NCI-H2196 (cell line): ENCODE measurements at regions not wholly inside any gene's neighbourhood (a gene's known extent, or its start where the extent isn't known, plus 50 kb on each side); places are given as distances from the start of the nearest gene placed in this dataset.
"Not testable (repeated sequence)": the region's sequence is repeated elsewhere in the genome, so short reads cannot be mapped to it uniquely, and the experiment has no call there.

Source experiments
- DNase-seq: peaks from one replicate; lab custom pipeline; 2025; ENCODE audit not compliant: unreplicated experiment; lab: John Stamatoyannopoulos, UW

- no peak for DNase-seq
These were observed 526.6 kb upstream of the CCDC196 start for GRCh38 chr14:65959563-65960024.

GRCh38 chr14:65961004-65961403 is 525.2 kb upstream of the CCDC196 start:
- peak; percentile 11 for DNase-seq

GRCh38 chr14:65962952-65963351 is 523.2 kb upstream of the CCDC196 start:
- no peak for DNase-seq

GRCh38 chr14:65964366-65964765 is 521.8 kb upstream of the CCDC196 start:
- DNase-seq, result no peak

GRCh38 chr14:65966188-65966587 is 520.0 kb upstream of the CCDC196 start:
- no peak for DNase-seq

- DNase-seq, result no peak
These were observed 513.8 kb upstream of the CCDC196 start for GRCh38 chr14:65972346-65972870.

GRCh38 chr14:65972891-65973290 is 513.3 kb upstream of the CCDC196 start:
- DNase-seq, result no peak

GRCh38 chr14:65975865-65976264 is 510.3 kb upstream of the CCDC196 start:
- DNase-seq, result no peak

- DNase-seq, result no peak
These were observed 509.3 kb upstream of the CCDC196 start for GRCh38 chr14:65976761-65977404.

- no peak for DNase-seq
These were observed 504.9 kb upstream of the CCDC196 start for GRCh38 chr14:65981192-65981843.

- DNase-seq, result no peak
These were observed 500.1 kb upstream of the CCDC196 start for GRCh38 chr14:65986041-65986440.

- DNase-seq, result no peak
These were observed 496.2 kb upstream of the CCDC196 start for GRCh38 chr14:65989981-65990380.

- no peak for DNase-seq
These were observed 495.1 kb upstream of the CCDC196 start for GRCh38 chr14:65991104-65991503.

- DNase-seq, result not testable (repeated sequence)
These were observed 494.2 kb upstream of the CCDC196 start for GRCh38 chr14:65991935-65992334.

- DNase-seq, result no peak
These were observed 493.1 kb upstream of the CCDC196 start for GRCh38 chr14:65993103-65993502.

GRCh38 chr14:65993996-65994395 is 492.2 kb upstream of the CCDC196 start:
- no peak for DNase-seq

- DNase-seq, result no peak
These were observed 488.8 kb upstream of the CCDC196 start for GRCh38 chr14:65997347-65997746.

GRCh38 chr14:65999865-66000264 is 486.3 kb upstream of the CCDC196 start:
- no peak for DNase-seq

GRCh38 chr14:66000766-66001165 is 485.4 kb upstream of the CCDC196 start:
- no peak for DNase-seq

- no peak for DNase-seq
These were observed 484.8 kb upstream of the CCDC196 start for GRCh38 chr14:66001356-66001755.

GRCh38 chr14:66003082-66003730 is 483.0 kb upstream of the CCDC196 start:
- DNase-seq, result no peak

- no peak for DNase-seq
These were observed 480.2 kb upstream of the CCDC196 start for GRCh38 chr14:66005900-66006434.
